SHP77 treated with DMSO at 0.1 percent for 48 hours (cell line): ENCODE measurements at regions not wholly inside any gene's neighbourhood (a gene's known extent, or its start where the extent isn't known, plus 50 kb on each side); places are given as distances from the start of the nearest gene placed in this dataset.
"Not testable (repeated sequence)": the region's sequence is repeated elsewhere in the genome, so short reads cannot be mapped to it uniquely, and the experiment has no call there.

Source experiments
- DNase-seq: peaks from one replicate; lab custom pipeline; 2025; lab: John Stamatoyannopoulos, UW

- no peak for DNase-seq
Measured at GRCh38 chr20:12737497-12737896, 271.3 kb upstream of the SPTLC3 start.

- DNase-seq: no peak
Measured at GRCh38 chr20:12737900-12738299, 270.9 kb upstream of the SPTLC3 start.

- no peak for DNase-seq
Measured at GRCh38 chr20:12740647-12741046, 268.1 kb upstream of the SPTLC3 start.

- no peak for DNase-seq
Measured at GRCh38 chr20:12744037-12744436, 264.7 kb upstream of the SPTLC3 start.

- DNase-seq: no peak
Measured at GRCh38 chr20:12748359-12748994, 260.3 kb upstream of the SPTLC3 start.

- DNase-seq: no peak
Measured at GRCh38 chr20:12750221-12750620, 258.6 kb upstream of the SPTLC3 start.

GRCh38 chr20:12752900-12753693 lies 255.7 kb upstream of the SPTLC3 start:
- not testable (repeated sequence) for DNase-seq

GRCh38 chr20:12753742-12754141 lies 255.0 kb upstream of the SPTLC3 start:
- DNase-seq: not testable (repeated sequence)

- not testable (repeated sequence) for DNase-seq
Measured at GRCh38 chr20:12759493-12759892, 249.3 kb upstream of the SPTLC3 start.

GRCh38 chr20:12762725-12763124 lies 246.0 kb upstream of the SPTLC3 start:
- no peak for DNase-seq

GRCh38 chr20:12763406-12763805 lies 245.4 kb upstream of the SPTLC3 start:
- DNase-seq: no peak

- no peak for DNase-seq
Measured at GRCh38 chr20:12764053-12764452, 244.7 kb upstream of the SPTLC3 start.

GRCh38 chr20:12764851-12765250 lies 243.9 kb upstream of the SPTLC3 start:
- no peak for DNase-seq

- no peak for DNase-seq
Measured at GRCh38 chr20:12773936-12774335, 234.8 kb upstream of the SPTLC3 start.

- no peak for DNase-seq
Measured at GRCh38 chr20:12775041-12775440, 233.7 kb upstream of the SPTLC3 start.

- no peak for DNase-seq
Measured at GRCh38 chr20:12777016-12777415, 231.8 kb upstream of the SPTLC3 start.

GRCh38 chr20:12786276-12786675 lies 222.5 kb upstream of the SPTLC3 start:
- DNase-seq: no peak

GRCh38 chr20:12788632-12789299 lies 220.0 kb upstream of the SPTLC3 start:
- DNase-seq: no peak

- no peak for DNase-seq
Measured at GRCh38 chr20:12790859-12791258, 217.9 kb upstream of the SPTLC3 start.

GRCh38 chr20:12798286-12798685 lies 210.5 kb upstream of the SPTLC3 start:
- DNase-seq: no peak

GRCh38 chr20:12808006-12808567 lies 200.7 kb upstream of the SPTLC3 start:
- DNase-seq: no peak

GRCh38 chr20:12815231-12815768 lies 193.5 kb upstream of the SPTLC3 start:
- no peak for DNase-seq
